HepG2 (cell line): ENCODE measurements at regions not wholly inside any gene's neighbourhood (a gene's known extent, or its start where the extent isn't known, plus 50 kb on each side); places are given as distances from the start of the nearest gene placed in this dataset.
"Not testable (repeated sequence)": the region's sequence is repeated elsewhere in the genome, so short reads cannot be mapped to it uniquely, and the experiment has no call there.

Source experiments
- CCAR2 ChIP-seq: fragments of 200-400 bp; formaldehyde crosslinking; optimal IDR thresholded peaks from 2 replicates; pipeline ENCODE3; 2018; ENCODE audit warnings: low read depth, mild to moderate bottlenecking, low read length, moderate library complexity
- EHMT2 ChIP-seq: fragments of 200-600 bp; sonication (generic); IDR thresholded peaks from 2 replicates; pipeline ENCODE4 v1.7.0; 2017; ENCODE audit warnings: antibody characterized with exemption, low read depth, low read length, borderline replicate concordance
- HDAC2 ChIP-seq: sonication (generic); formaldehyde crosslinking; IDR thresholded peaks from 2 replicates; pipeline ENCODE4 v1.4.0; 2020; ENCODE audit warnings: missing genetic modification reagents
- MEF2D ChIP-seq: sonication (generic); formaldehyde crosslinking; IDR thresholded peaks from 2 replicates; pipeline ENCODE4 v1.5.1; 2020; ENCODE audit warnings: mild to moderate bottlenecking, missing genetic modification reagents
- ZBTB20 ChIP-seq: sonication (generic); formaldehyde crosslinking; IDR thresholded peaks from 2 replicates; pipeline ENCODE4 v1.8.1; 2023; ENCODE audit warnings: missing genetic modification reagents, low read depth, mild to moderate bottlenecking, borderline replicate concordance
- ZNF333 ChIP-seq: sonication (generic); formaldehyde crosslinking; IDR thresholded peaks from 2 replicates; pipeline ENCODE4 v1.4.0; 2020; ENCODE audit warnings: mild to moderate bottlenecking, missing genetic modification reagents, borderline replicate concordance
- ZNF589 ChIP-seq: sonication (generic); formaldehyde crosslinking; conservative IDR thresholded peaks from 2 replicates; pipeline ENCODE4 v1.8.0; 2022; ENCODE audit warnings: mild to moderate bottlenecking, moderate library complexity, missing genetic modification reagents
- TF ChIP-seq, protein P1 (sequence below): sonication (generic); formaldehyde crosslinking; IDR thresholded peaks from 2 replicates; pipeline ENCODE4 v1.8.1; 2023; ENCODE audit warnings: mild to moderate bottlenecking, inconsistent platforms, moderate library complexity, missing genetic modification reagents, borderline replicate concordance
- TF ChIP-seq, protein P2 (sequence below): sonication (generic); formaldehyde crosslinking; IDR thresholded peaks from 2 replicates; pipeline ENCODE4 v1.8.1; 2023; ENCODE audit warnings: mild to moderate bottlenecking, missing genetic modification reagents
- TF ChIP-seq, protein P3 (sequence below): sonication (generic); formaldehyde crosslinking; IDR thresholded peaks from 2 replicates; pipeline ENCODE4 v1.8.1; 2022; ENCODE audit warnings: low read depth, mild to moderate bottlenecking, missing genetic modification reagents
- TF ChIP-seq, protein P4 (sequence below): sonication (generic); formaldehyde crosslinking; IDR thresholded peaks from 2 replicates; pipeline ENCODE4 v1.4.0; 2020; ENCODE audit warnings: mild to moderate bottlenecking, missing genetic modification reagents
- TF ChIP-seq, protein P5 (sequence below), 2 experiments: sonication (generic) in 1 of 2; formaldehyde crosslinking in 1 of 2; IDR thresholded peaks; 2 replicates each; pipeline versions ENCODE4 v1.6.1 to v1.9.0; 2014 to 2022; ENCODE audit warnings: antibody characterized with exemption in 1 of 2, borderline replicate concordance in 1 of 2, inconsistent platforms in 1 of 2, low read depth in 1 of 2, missing genetic modification reagents in 1 of 2

DNA sequence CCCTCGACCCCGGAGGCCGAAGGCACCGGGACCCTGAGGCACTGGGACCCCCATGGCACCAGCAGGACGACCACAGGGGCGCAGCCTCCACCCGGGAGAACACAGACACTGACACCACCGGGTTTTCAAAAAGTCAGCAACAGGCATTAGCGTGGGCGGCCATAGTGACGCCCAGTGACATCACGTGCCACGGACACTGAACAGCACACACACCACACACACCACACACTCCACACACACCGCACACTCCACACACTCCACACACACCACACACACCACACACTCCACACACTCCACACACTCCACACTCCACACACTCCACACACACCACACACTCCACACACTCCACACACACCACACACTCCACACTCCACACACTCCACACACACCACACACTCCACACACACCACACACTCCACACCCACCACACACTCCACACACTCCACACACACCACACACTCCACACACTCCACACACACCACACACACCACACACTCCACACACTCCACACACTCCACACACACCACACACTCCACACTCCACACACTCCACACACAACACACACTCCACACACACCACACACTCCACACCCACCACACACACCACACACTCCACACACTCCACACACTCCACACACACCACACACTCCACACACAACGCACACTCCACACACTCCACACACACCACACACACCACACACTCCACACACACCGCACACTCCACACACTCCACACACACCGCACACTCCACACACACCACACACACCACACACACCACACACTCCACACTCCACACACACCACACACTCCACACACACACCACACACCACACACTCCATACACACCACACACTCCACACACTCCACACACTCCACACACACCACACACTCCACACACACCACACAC is 3955.9 kb upstream of the TPTE start:
- TF ChIP-seq, protein P1, sequence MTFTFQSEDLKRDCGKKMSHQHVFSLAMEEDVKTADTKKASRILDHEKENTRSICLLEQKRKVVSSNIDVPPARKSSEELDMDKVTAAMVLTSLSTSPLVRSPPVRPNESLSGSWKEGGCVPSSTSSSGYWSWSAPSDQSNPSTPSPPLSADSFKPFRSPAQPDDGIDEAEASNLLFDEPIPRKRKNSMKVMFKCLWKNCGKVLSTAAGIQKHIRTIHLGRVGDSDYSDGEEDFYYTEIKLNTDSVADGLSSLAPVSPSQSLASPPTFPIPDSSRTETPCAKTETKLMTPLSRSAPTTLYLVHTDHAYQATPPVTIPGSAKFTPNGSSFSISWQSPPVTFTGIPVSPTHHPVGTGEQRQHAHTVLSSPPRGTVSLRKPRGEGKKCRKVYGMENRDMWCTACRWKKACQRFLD (CRISPR knock-in tag): not testable (repeated sequence)
- TF ChIP-seq MEF2D; ZBTB20; CCAR2; ZNF333 (CRISPR knock-in tag); EHMT2; ZNF589; HDAC2: not testable (repeated sequence)
- TF ChIP-seq, protein P2, sequence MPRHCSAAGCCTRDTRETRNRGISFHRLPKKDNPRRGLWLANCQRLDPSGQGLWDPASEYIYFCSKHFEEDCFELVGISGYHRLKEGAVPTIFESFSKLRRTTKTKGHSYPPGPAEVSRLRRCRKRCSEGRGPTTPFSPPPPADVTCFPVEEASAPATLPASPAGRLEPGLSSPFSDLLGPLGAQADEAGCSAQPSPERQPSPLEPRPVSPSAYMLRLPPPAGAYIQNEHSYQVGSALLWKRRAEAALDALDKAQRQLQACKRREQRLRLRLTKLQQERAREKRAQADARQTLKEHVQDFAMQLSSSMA: not testable (repeated sequence)
- TF ChIP-seq, protein P3, sequence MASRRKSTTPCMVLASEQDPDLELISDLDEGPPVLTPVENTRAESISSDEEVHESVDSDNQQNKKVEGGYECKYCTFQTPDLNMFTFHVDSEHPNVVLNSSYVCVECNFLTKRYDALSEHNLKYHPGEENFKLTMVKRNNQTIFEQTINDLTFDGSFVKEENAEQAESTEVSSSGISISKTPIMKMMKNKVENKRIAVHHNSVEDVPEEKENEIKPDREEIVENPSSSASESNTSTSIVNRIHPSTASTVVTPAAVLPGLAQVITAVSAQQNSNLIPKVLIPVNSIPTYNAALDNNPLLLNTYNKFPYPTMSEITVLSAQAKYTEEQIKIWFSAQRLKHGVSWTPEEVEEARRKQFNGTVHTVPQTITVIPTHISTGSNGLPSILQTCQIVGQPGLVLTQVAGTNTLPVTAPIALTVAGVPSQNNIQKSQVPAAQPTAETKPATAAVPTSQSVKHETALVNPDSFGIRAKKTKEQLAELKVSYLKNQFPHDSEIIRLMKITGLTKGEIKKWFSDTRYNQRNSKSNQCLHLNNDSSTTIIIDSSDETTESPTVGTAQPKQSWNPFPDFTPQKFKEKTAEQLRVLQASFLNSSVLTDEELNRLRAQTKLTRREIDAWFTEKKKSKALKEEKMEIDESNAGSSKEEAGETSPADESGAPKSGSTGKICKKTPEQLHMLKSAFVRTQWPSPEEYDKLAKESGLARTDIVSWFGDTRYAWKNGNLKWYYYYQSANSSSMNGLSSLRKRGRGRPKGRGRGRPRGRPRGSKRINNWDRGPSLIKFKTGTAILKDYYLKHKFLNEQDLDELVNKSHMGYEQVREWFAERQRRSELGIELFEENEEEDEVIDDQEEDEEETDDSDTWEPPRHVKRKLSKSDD (CRISPR knock-in tag): not testable (repeated sequence)
- TF ChIP-seq, protein P4, sequence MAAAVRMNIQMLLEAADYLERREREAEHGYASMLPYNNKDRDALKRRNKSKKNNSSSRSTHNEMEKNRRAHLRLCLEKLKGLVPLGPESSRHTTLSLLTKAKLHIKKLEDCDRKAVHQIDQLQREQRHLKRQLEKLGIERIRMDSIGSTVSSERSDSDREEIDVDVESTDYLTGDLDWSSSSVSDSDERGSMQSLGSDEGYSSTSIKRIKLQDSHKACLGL (CRISPR knock-in tag): not testable (repeated sequence)
- TF ChIP-seq, protein P5, sequence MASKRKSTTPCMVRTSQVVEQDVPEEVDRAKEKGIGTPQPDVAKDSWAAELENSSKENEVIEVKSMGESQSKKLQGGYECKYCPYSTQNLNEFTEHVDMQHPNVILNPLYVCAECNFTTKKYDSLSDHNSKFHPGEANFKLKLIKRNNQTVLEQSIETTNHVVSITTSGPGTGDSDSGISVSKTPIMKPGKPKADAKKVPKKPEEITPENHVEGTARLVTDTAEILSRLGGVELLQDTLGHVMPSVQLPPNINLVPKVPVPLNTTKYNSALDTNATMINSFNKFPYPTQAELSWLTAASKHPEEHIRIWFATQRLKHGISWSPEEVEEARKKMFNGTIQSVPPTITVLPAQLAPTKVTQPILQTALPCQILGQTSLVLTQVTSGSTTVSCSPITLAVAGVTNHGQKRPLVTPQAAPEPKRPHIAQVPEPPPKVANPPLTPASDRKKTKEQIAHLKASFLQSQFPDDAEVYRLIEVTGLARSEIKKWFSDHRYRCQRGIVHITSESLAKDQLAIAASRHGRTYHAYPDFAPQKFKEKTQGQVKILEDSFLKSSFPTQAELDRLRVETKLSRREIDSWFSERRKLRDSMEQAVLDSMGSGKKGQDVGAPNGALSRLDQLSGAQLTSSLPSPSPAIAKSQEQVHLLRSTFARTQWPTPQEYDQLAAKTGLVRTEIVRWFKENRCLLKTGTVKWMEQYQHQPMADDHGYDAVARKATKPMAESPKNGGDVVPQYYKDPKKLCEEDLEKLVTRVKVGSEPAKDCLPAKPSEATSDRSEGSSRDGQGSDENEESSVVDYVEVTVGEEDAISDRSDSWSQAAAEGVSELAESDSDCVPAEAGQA (IDR thresholded peaks at IDR 0.05; ENCODE audit: low read depth): not testable (repeated sequence)
- TF ChIP-seq, protein P5 (CRISPR knock-in tag; IDR thresholded peaks at IDR 0.05; ENCODE audit: borderline replicate concordance): not testable (repeated sequence)
